ENCODE measurements at regions not wholly inside any gene's neighbourhood (a gene's known extent, or its start where the extent isn't known, plus 50 kb on each side); places are given as distances from the start of the nearest gene placed in this dataset.
"Not testable (repeated sequence)": the region's sequence is repeated elsewhere in the genome, so short reads cannot be mapped to it uniquely, and the experiment has no call there.

GRCh38 chr3:177331203-177331835, 134.0 kb upstream of the TBL1XR1 start:
- Histone ChIP-seq H3K9ac (ENCODE audit: low read depth, low read length) (no peak overlapping the region), H3K4me1 (ENCODE audit: insufficient read depth, low read length) (no peaks in the 10 kb centered on the region), H3K36me3 (ENCODE audit: insufficient read depth, low read depth, low read length) (no peaks in the 10 kb centered on the region), H3K9me3 (ENCODE audit: insufficient read depth, low read depth, low read length) (no peaks in the 10 kb centered on the region), H3K27me3 (ENCODE audit: insufficient read depth, low read length) (no peaks in the 10 kb centered on the region), H3K27ac (ENCODE audit: low read length) (no peak overlapping the region), H3K4me3 (ENCODE audit: low read length) (no peak overlapping the region)

- H3K9ac ChIP-seq (ENCODE audit: low read depth, low read length) = no peak overlapping the region
- no peak overlapping the region for H3K27ac ChIP-seq (ENCODE audit: low read length)
- no peak overlapping the region for H3K4me3 ChIP-seq (ENCODE audit: low read length)
- no peaks in the 10 kb centered on the region for H3K36me3 ChIP-seq (ENCODE audit: insufficient read depth, low read depth, low read length)
- no peaks in the 10 kb centered on the region for H3K4me1 ChIP-seq (ENCODE audit: insufficient read depth, low read length)
- no peaks in the 10 kb centered on the region for H3K9me3 ChIP-seq (ENCODE audit: insufficient read depth, low read depth, low read length)
- no peaks in the 10 kb centered on the region for H3K27me3 ChIP-seq (ENCODE audit: insufficient read depth, low read length)
Observed at GRCh38 chr3:177332955-177333354, 135.7 kb upstream of the TBL1XR1 start.

GRCh38 chr3:177333533-177334520, 136.5 kb upstream of the TBL1XR1 start:
- Histone ChIP-seq H3K4me1 (ENCODE audit: insufficient read depth, low read length) (no peaks in the 10 kb centered on the region), H3K27ac (ENCODE audit: low read length) (no peak overlapping the region), H3K27me3 (ENCODE audit: insufficient read depth, low read length) (no peaks in the 10 kb centered on the region), H3K9ac (ENCODE audit: low read depth, low read length) (no peak overlapping the region), H3K4me3 (ENCODE audit: low read length) (no peak overlapping the region), H3K9me3 (ENCODE audit: insufficient read depth, low read depth, low read length) (no peaks in the 10 kb centered on the region), H3K36me3 (ENCODE audit: insufficient read depth, low read depth, low read length) (no peaks in the 10 kb centered on the region)

- Histone ChIP-seq H3K4me3 (ENCODE audit: low read length) (no peak overlapping the region), H3K36me3 (ENCODE audit: insufficient read depth, low read depth, low read length) (no peaks in the 10 kb centered on the region), H3K9me3 (ENCODE audit: insufficient read depth, low read depth, low read length) (no peaks in the 10 kb centered on the region), H3K27me3 (ENCODE audit: insufficient read depth, low read length) (no peaks in the 10 kb centered on the region), H3K27ac (ENCODE audit: low read length) (no peak overlapping the region), H3K9ac (ENCODE audit: low read depth, low read length) (no peak overlapping the region), H3K4me1 (ENCODE audit: insufficient read depth, low read length) (no peaks in the 10 kb centered on the region)
Observed at GRCh38 chr3:177334803-177335202, 137.5 kb upstream of the TBL1XR1 start.

GRCh38 chr3:177335728-177336127, 138.4 kb upstream of the TBL1XR1 start:
- no peaks in the 10 kb centered on the region for H3K27me3 ChIP-seq (ENCODE audit: insufficient read depth, low read length)
- no peak overlapping the region for H3K4me3 ChIP-seq (ENCODE audit: low read length)
- H3K27ac ChIP-seq (ENCODE audit: low read length) = no peak overlapping the region
- H3K36me3 ChIP-seq (ENCODE audit: insufficient read depth, low read depth, low read length) = no peaks in the 10 kb centered on the region
- H3K9me3 ChIP-seq (ENCODE audit: insufficient read depth, low read depth, low read length) = no peaks in the 10 kb centered on the region
- no peaks in the 10 kb centered on the region for H3K4me1 ChIP-seq (ENCODE audit: insufficient read depth, low read length)
- no peak overlapping the region for H3K9ac ChIP-seq (ENCODE audit: low read depth, low read length)

- no peaks in the 10 kb centered on the region for H3K9me3 ChIP-seq (ENCODE audit: insufficient read depth, low read depth, low read length)
- no peaks in the 10 kb centered on the region for H3K36me3 ChIP-seq (ENCODE audit: insufficient read depth, low read depth, low read length)
- H3K27me3 ChIP-seq (ENCODE audit: insufficient read depth, low read length) = peaks cover 4% of the 10 kb centered on the region
- no peak overlapping the region for H3K4me3 ChIP-seq (ENCODE audit: low read length)
- no peaks in the 10 kb centered on the region for H3K4me1 ChIP-seq (ENCODE audit: insufficient read depth, low read length)
- no peak overlapping the region for H3K27ac ChIP-seq (ENCODE audit: low read length)
- H3K9ac ChIP-seq (ENCODE audit: low read depth, low read length) = no peak overlapping the region
Observed at GRCh38 chr3:177336873-177337450, 139.7 kb upstream of the TBL1XR1 start.

- H3K9ac ChIP-seq (ENCODE audit: low read depth, low read length) = no peak overlapping the region
Observed at GRCh38 chr3:177337541-177338331, 140.5 kb upstream of the TBL1XR1 start.

GRCh38 chr3:177338697-177339219, 141.5 kb upstream of the TBL1XR1 start:
- Histone ChIP-seq H3K27me3 (ENCODE audit: insufficient read depth, low read length) (peaks cover 22% of the 10 kb centered on the region), H3K27ac (ENCODE audit: low read length) (no peak overlapping the region), H3K4me1 (ENCODE audit: insufficient read depth, low read length) (no peaks in the 10 kb centered on the region), H3K9me3 (ENCODE audit: insufficient read depth, low read depth, low read length) (no peaks in the 10 kb centered on the region), H3K4me3 (ENCODE audit: low read length) (no peak overlapping the region), H3K36me3 (ENCODE audit: insufficient read depth, low read depth, low read length) (no peaks in the 10 kb centered on the region), H3K9ac (ENCODE audit: low read depth, low read length) (no peak overlapping the region)

More at GRCh38 chr3:177337541-177338331, 140.5 kb upstream of the TBL1XR1 start:
- Histone ChIP-seq H3K9me3 (ENCODE audit: insufficient read depth, low read depth, low read length) (no peaks in the 10 kb centered on the region), H3K36me3 (ENCODE audit: insufficient read depth, low read depth, low read length) (no peaks in the 10 kb centered on the region), H3K4me3 (ENCODE audit: low read length) (no peak overlapping the region), H3K27me3 (ENCODE audit: insufficient read depth, low read length) (peaks cover 12% of the 10 kb centered on the region), H3K4me1 (ENCODE audit: insufficient read depth, low read length) (no peaks in the 10 kb centered on the region), H3K27ac (ENCODE audit: low read length) (no peak overlapping the region)

- not testable (repeated sequence) for H3K9ac ChIP-seq (ENCODE audit: low read depth, low read length); H3K9me3 ChIP-seq (ENCODE audit: insufficient read depth, low read depth, low read length); H3K27ac ChIP-seq (ENCODE audit: low read length); H3K4me1 ChIP-seq (ENCODE audit: insufficient read depth, low read length); H3K4me3 ChIP-seq (ENCODE audit: low read length); H3K36me3 ChIP-seq (ENCODE audit: insufficient read depth, low read depth, low read length)
- peaks cover 27% of the 10 kb centered on the region for H3K27me3 ChIP-seq (ENCODE audit: insufficient read depth, low read length)
Observed at GRCh38 chr3:177339220-177339703, 142.0 kb upstream of the TBL1XR1 start.

- H3K36me3 ChIP-seq (ENCODE audit: insufficient read depth, low read depth, low read length) = no peaks in the 10 kb centered on the region
- peaks cover 3% of the 10 kb centered on the region; the same call in 1 of the 2 replicates for H3K4me1 ChIP-seq (ENCODE audit: insufficient read depth, low read length)
- H3K4me3 ChIP-seq (ENCODE audit: low read length) = no peak overlapping the region
- H3K9ac ChIP-seq (ENCODE audit: low read depth, low read length) = no peak overlapping the region
- H3K27me3 ChIP-seq (ENCODE audit: insufficient read depth, low read length) = peaks cover 36% of the 10 kb centered on the region
- no peaks in the 10 kb centered on the region for H3K9me3 ChIP-seq (ENCODE audit: insufficient read depth, low read depth, low read length)
- no peak overlapping the region for H3K27ac ChIP-seq (ENCODE audit: low read length)
Observed at GRCh38 chr3:177340243-177340830, 143.1 kb upstream of the TBL1XR1 start.
